ENCODE measurements at regions not wholly inside any gene's neighbourhood (a gene's known extent, or its start where the extent isn't known, plus 50 kb on each side); places are given as distances from the start of the nearest gene placed in this dataset.

- ChIA-PET CTCF (no interaction called here), POLR2A (no interaction called here)
- no peak for TF ChIP-seq LEF1 (IDR thresholded peaks at IDR 0.05; ENCODE audit: borderline replicate concordance)
- no peak for TF ChIP-seq SUZ12 (IDR thresholded peaks at IDR 0.05)
- no peak for TF ChIP-seq HDGF (IDR thresholded peaks at IDR 0.05; ENCODE audit: borderline replicate concordance)
- TF ChIP-seq NFRKB (IDR thresholded peaks at IDR 0.05): no peak
- no peak for TF ChIP-seq CTBP1 (IDR thresholded peaks at IDR 0.05; ENCODE audit: borderline replicate concordance)
- no peak for TF ChIP-seq FOXA1 (IDR thresholded peaks at IDR 0.05)
- TF ChIP-seq BHLHE40 (IDR thresholded peaks at IDR 0.05; ENCODE audit: borderline replicate concordance): no peak
- TF ChIP-seq FOXK2 (IDR thresholded peaks at IDR 0.05): no peak
- no peak for TF ChIP-seq SP1 (IDR thresholded peaks at IDR 0.05)
- no peak for TF ChIP-seq ELF4 (IDR thresholded peaks at IDR 0.05)
- no peak for TF ChIP-seq FOXM1 (IDR thresholded peaks at IDR 0.05; ENCODE audit: borderline replicate concordance)
- no peak for TF ChIP-seq ZNF384 (IDR thresholded peaks at IDR 0.05)
- no peak for TF ChIP-seq PKNOX1 (IDR thresholded peaks at IDR 0.05)
- no peak for TF ChIP-seq ARNT (IDR thresholded peaks at IDR 0.05)
- no peak for TF ChIP-seq L3MBTL2 (conservative IDR thresholded peaks at IDR 0.05)
- no peak for TF ChIP-seq TARDBP (IDR thresholded peaks at IDR 0.05)
- DNase-seq (ENCODE audit: extremely low spot score): no peak
Observed at GRCh38 chr2:196256585-196256984, 85.2 kb upstream of the STK17B start.

GRCh38 chr2:196257086-196257485 is 85.7 kb upstream of the STK17B start:
- ChIA-PET CTCF (interaction anchor here (0.6 kb wide), 1 partner anchor 38 kb away, joined by 3 read pairs; no protein-coding TSS in a partner anchor), POLR2A (no interaction called here)
- DNase-seq (ENCODE audit: extremely low spot score): no peak
- no peak for TF ChIP-seq ELF4 (IDR thresholded peaks at IDR 0.05)
- no peak for TF ChIP-seq FOXK2 (IDR thresholded peaks at IDR 0.05)
- no peak for TF ChIP-seq PKNOX1 (IDR thresholded peaks at IDR 0.05)
- no peak for TF ChIP-seq FOXM1 (IDR thresholded peaks at IDR 0.05; ENCODE audit: borderline replicate concordance)
- no peak for TF ChIP-seq NFRKB (IDR thresholded peaks at IDR 0.05)
- TF ChIP-seq CTBP1 (IDR thresholded peaks at IDR 0.05; ENCODE audit: borderline replicate concordance): no peak
- no peak for TF ChIP-seq SUZ12 (IDR thresholded peaks at IDR 0.05)
- TF ChIP-seq ZNF384 (IDR thresholded peaks at IDR 0.05): no peak
- TF ChIP-seq HDGF (IDR thresholded peaks at IDR 0.05; ENCODE audit: borderline replicate concordance): no peak
- no peak for TF ChIP-seq ARNT (IDR thresholded peaks at IDR 0.05)
- TF ChIP-seq FOXA1 (IDR thresholded peaks at IDR 0.05): no peak
- no peak for TF ChIP-seq LEF1 (IDR thresholded peaks at IDR 0.05; ENCODE audit: borderline replicate concordance)
- TF ChIP-seq BHLHE40 (IDR thresholded peaks at IDR 0.05; ENCODE audit: borderline replicate concordance): no peak
- TF ChIP-seq L3MBTL2 (conservative IDR thresholded peaks at IDR 0.05): no peak
- TF ChIP-seq TARDBP (IDR thresholded peaks at IDR 0.05): no peak
- no peak for TF ChIP-seq SP1 (IDR thresholded peaks at IDR 0.05)

- TF ChIP-seq LEF1 (IDR thresholded peaks at IDR 0.05; ENCODE audit: borderline replicate concordance): no peak
- no peak for TF ChIP-seq PKNOX1 (IDR thresholded peaks at IDR 0.05)
- TF ChIP-seq FOXM1 (IDR thresholded peaks at IDR 0.05; ENCODE audit: borderline replicate concordance): no peak
- TF ChIP-seq ARNT (IDR thresholded peaks at IDR 0.05): no peak
- TF ChIP-seq ZNF384 (IDR thresholded peaks at IDR 0.05): no peak
- no peak for TF ChIP-seq CTBP1 (IDR thresholded peaks at IDR 0.05; ENCODE audit: borderline replicate concordance)
- no peak for TF ChIP-seq L3MBTL2 (conservative IDR thresholded peaks at IDR 0.05)
- TF ChIP-seq SP1 (IDR thresholded peaks at IDR 0.05): no peak
- TF ChIP-seq SUZ12 (IDR thresholded peaks at IDR 0.05): no peak
- TF ChIP-seq NFRKB (IDR thresholded peaks at IDR 0.05): no peak
- no peak for TF ChIP-seq HDGF (IDR thresholded peaks at IDR 0.05; ENCODE audit: borderline replicate concordance)
- ChIA-PET POLR2A (no interaction called here), CTCF (no interaction called here)
- DNase-seq (ENCODE audit: extremely low spot score): no peak
Observed at GRCh38 chr2:196258407-196258806, 87.0 kb upstream of the STK17B start.

GRCh38 chr2:196259507-196260481 is 88.4 kb upstream of the STK17B start:
- no peak for TF ChIP-seq NFRKB (IDR thresholded peaks at IDR 0.05)
- TF ChIP-seq PKNOX1 (IDR thresholded peaks at IDR 0.05): no peak
- TF ChIP-seq FOXM1 (IDR thresholded peaks at IDR 0.05; ENCODE audit: borderline replicate concordance): no peak
- TF ChIP-seq FOXA1 (IDR thresholded peaks at IDR 0.05): no peak
- TF ChIP-seq TARDBP (IDR thresholded peaks at IDR 0.05): no peak
- TF ChIP-seq SUZ12 (IDR thresholded peaks at IDR 0.05): no peak
- TF ChIP-seq BHLHE40 (IDR thresholded peaks at IDR 0.05; ENCODE audit: borderline replicate concordance): no peak
- no peak for TF ChIP-seq L3MBTL2 (conservative IDR thresholded peaks at IDR 0.05)
- TF ChIP-seq SP1 (IDR thresholded peaks at IDR 0.05): no peak
- TF ChIP-seq HDGF (IDR thresholded peaks at IDR 0.05; ENCODE audit: borderline replicate concordance): no peak
- no peak for TF ChIP-seq ZNF384 (IDR thresholded peaks at IDR 0.05)
- POLR2A ChIA-PET: interaction anchor here (1.4 kb wide), 2 partner anchors 15 to 89 kb away, joined by 3 to 4 read pairs; no protein-coding TSS in a partner anchor
- CTCF ChIA-PET: no interaction called here
- no peak for DNase-seq (ENCODE audit: extremely low spot score)

GRCh38 chr2:196260546-196260945 is 89.2 kb upstream of the STK17B start:
- ChIA-PET CTCF (no interaction called here), POLR2A (interaction anchor here (1.4 kb wide), 1 partner anchor 16 kb away, joined by 3 read pairs; no protein-coding TSS in a partner anchor)
- TF ChIP-seq ARNT (IDR thresholded peaks at IDR 0.05): no peak
- TF ChIP-seq FOXA1 (IDR thresholded peaks at IDR 0.05): no peak
- no peak for TF ChIP-seq L3MBTL2 (conservative IDR thresholded peaks at IDR 0.05)
- no peak for TF ChIP-seq HDGF (IDR thresholded peaks at IDR 0.05; ENCODE audit: borderline replicate concordance)
- TF ChIP-seq SP1 (IDR thresholded peaks at IDR 0.05): no peak
- no peak for TF ChIP-seq LEF1 (IDR thresholded peaks at IDR 0.05; ENCODE audit: borderline replicate concordance)
- no peak for TF ChIP-seq ZNF384 (IDR thresholded peaks at IDR 0.05)
- no peak for TF ChIP-seq FOXM1 (IDR thresholded peaks at IDR 0.05; ENCODE audit: borderline replicate concordance)
- TF ChIP-seq SUZ12 (IDR thresholded peaks at IDR 0.05): no peak
- TF ChIP-seq CTBP1 (IDR thresholded peaks at IDR 0.05; ENCODE audit: borderline replicate concordance): no peak
- no peak for TF ChIP-seq TARDBP (IDR thresholded peaks at IDR 0.05)
- TF ChIP-seq PKNOX1 (IDR thresholded peaks at IDR 0.05): no peak
- TF ChIP-seq ELF4 (IDR thresholded peaks at IDR 0.05): no peak
- no peak for TF ChIP-seq BHLHE40 (IDR thresholded peaks at IDR 0.05; ENCODE audit: borderline replicate concordance)
- no peak for TF ChIP-seq FOXK2 (IDR thresholded peaks at IDR 0.05)
- DNase-seq (ENCODE audit: extremely low spot score): no peak

All from HEK293T (cell line).